PC-3 (cell line): ENCODE measurements at regions not wholly inside any gene's neighbourhood (a gene's known extent, or its start where the extent isn't known, plus 50 kb on each side); places are given as distances from the start of the nearest gene placed in this dataset.

Source experiments
- CTCF ChIP-seq: fragments of 300-600 bp; sonication (generic); conservative IDR thresholded peaks from 2 replicates; pipeline ENCODE4 v1.5.1; 2017; ENCODE audit warnings: antibody characterized with exemption, low read depth, mild to moderate bottlenecking, low read length
- EZH2 ChIP-seq: fragments of 300-600 bp; sonication (generic); IDR thresholded peaks from one replicate; pipeline ENCODE4 v1.6.1; 2017; ENCODE audit warnings: antibody characterized with exemption, mild to moderate bottlenecking, low read length; ENCODE audit not compliant: unreplicated experiment

DNA sequence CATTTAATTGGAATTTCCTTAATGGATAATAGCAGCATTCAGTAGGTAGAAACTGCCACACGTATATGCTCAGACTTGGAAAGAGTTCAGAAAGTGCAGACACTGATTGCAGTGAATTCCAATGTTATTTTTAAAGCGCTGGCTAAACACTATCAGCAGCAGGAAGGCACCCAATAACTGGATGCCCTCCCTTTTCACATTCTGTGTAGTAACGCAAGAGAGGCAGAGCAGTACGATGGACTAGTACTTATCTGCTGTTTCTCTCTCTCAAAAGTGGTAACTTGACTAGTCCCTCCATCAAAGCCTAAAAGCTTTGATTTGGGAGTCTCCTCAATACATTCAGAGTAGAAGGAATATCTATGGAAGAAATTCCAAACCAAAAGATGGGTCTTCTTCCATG is 791.0 kb downstream of the TMTC2 start:
- TF ChIP-seq EZH2 (no peak), CTCF (no peak)
